ENCODE measurements at regions not wholly inside any gene's neighbourhood (a gene's known extent, or its start where the extent isn't known, plus 50 kb on each side); places are given as distances from the start of the nearest gene placed in this dataset.
"Not testable (repeated sequence)": the region's sequence is repeated elsewhere in the genome, so short reads cannot be mapped to it uniquely, and the experiment has no call there.

DNA sequence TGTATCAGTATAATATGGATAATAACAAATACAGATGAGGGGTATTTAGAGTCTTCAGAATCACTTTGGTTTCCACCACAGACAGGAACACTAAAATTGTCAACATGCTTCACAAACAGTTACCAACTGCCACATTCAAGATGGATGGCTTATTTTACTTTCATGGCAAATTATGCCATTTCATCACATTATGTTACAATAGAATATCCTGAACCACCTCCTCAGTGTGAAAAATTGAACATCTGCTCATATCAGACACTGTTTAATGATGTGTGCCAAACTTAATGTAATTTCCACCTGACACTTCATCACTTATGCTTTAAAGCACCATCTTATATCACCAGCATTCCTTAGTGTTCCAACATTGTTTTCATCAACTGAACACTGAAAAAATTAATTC is 357.4 kb downstream of the KCNN2 start:
- no peak for TF ChIP-seq CTCF (IDR thresholded peaks at IDR 0.05; ENCODE audit: insufficient read depth, missing control alignments)
- DNase-seq (ENCODE audit: insufficient read length, low spot score) (no peak), FAIRE-seq (no peak)

GRCh38 chr5:114716955-114717354 is 355.1 kb downstream of the KCNN2 start:
- TF ChIP-seq CTCF (IDR thresholded peaks at IDR 0.05; ENCODE audit: insufficient read depth, missing control alignments): no peak
- FAIRE-seq: no peak

DNA sequence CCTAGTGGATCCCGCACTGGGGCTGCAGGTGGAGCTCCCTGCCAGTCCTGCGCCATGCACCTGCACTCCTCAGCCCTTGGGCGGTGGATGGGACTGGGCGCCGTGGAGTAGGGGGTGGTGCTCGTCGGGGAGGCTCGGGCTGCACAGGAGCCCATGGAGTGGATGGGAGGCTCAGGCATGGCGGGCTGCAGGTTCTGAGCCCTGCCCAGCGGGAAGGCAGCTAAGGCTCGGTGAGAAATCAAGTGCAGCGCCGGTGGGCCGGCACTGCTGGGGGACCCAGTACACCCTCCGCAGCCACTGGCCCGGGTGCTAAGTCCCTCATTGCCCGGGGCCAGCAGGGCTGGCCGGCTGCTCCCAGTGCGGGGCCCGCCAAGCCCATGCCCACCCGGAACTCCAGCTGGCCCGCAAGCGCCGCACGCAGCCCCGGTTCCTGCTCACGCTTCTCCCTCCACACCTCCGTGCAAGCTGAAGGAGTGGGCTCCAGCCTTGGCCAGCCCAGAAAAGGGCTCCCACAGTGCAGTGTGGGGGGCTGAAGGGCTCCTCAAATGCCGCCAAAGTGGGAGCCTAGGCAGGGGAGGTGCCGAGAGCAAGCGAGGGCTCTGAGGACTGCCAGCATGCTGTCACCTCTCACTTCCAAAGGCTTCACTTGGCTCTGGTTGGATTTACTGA is 342.5 kb downstream of the KCNN2 start:
- FAIRE-seq; DNase-seq (ENCODE audit: insufficient read length, low spot score): not testable (repeated sequence)

More at GRCh38 chr5:114716955-114717354, 355.1 kb downstream of the KCNN2 start:
- no peak for DNase-seq (ENCODE audit: insufficient read length, low spot score)

- TF ChIP-seq CTCF (IDR thresholded peaks at IDR 0.05; ENCODE audit: insufficient read depth, missing control alignments): no peak
- DNase-seq (ENCODE audit: insufficient read length, low spot score) (no peak), FAIRE-seq (no peak)
These were observed 340.9 kb downstream of the KCNN2 start for GRCh38 chr5:114702731-114703130.

DNA sequence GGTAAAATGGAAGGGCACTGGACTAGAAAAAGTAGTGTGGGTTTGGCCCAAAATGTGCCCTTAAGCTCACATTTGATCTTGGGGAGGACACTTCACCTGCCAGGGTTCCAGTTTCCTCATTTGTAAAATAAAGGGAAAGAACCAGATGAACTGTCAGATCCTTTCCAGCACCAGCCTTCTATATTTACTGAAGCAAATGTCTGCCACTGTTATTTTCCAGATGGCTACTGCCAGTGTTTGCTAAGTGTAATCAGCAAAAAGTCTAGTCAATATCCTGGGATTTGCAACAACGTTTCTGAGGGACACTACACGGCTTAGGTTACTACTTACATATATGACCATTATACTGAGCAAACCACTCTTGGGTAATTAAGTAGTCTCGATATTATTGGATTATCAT is 340.3 kb downstream of the KCNN2 start:
- FAIRE-seq (peak; percentile 53), DNase-seq (ENCODE audit: insufficient read length, low spot score) (no peak)
- TF ChIP-seq CTCF (IDR thresholded peaks at IDR 0.05; ENCODE audit: insufficient read depth, missing control alignments): no peak

GRCh38 chr5:114700823-114701222 is 339.0 kb downstream of the KCNN2 start:
- FAIRE-seq (no peak), DNase-seq (ENCODE audit: insufficient read length, low spot score) (no peak)
- no peak for TF ChIP-seq CTCF (IDR thresholded peaks at IDR 0.05; ENCODE audit: insufficient read depth, missing control alignments)

DNA sequence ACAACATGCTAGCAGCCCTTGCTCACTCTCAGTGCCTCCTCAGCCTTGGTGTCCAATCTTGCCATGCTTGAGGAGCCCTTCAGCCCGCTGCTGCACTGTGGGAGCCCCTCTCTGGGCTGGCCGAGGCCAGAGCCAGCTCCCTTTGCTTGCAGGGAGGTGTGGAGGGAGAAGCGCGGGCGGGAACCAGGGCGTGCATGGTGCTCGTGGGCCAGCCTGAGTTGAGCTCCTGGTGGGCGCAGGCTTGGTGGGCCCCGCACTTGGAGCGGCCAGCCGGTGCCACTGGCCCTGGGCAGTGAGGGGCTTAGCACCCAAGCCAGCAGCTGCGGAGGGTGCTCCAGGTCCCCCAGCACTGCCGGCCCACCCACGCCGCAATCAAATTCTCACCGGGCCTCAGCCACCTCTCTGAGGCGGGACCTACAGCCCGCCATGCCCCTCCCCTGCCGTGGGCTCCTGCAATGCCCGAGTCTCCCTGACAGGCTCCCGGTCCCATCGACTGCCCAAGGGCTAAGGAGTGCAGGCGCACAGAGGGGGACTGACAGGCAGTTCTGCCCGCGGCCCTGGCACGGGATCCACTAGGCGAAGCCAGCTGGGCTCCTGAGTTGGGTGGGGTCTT is 333.5 kb downstream of the KCNN2 start:
- FAIRE-seq (no peak), DNase-seq (ENCODE audit: insufficient read length, low spot score) (no peak)
- no peak for TF ChIP-seq CTCF (IDR thresholded peaks at IDR 0.05; ENCODE audit: insufficient read depth, missing control alignments)
